Colonic mucosa (tissue), 4 donors: ENCODE measurements at regions not wholly inside any gene's neighbourhood (a gene's known extent, or its start where the extent isn't known, plus 50 kb on each side); places are given as distances from the start of the nearest gene placed in this dataset.
"Not testable (repeated sequence)": the region's sequence is repeated elsewhere in the genome, so short reads cannot be mapped to it uniquely, and the experiment has no call there.

Experiments
- DNase-seq: peaks from one replicate; pipeline ENCODE4 v3.0.0-alpha.2; 2020
- H3K27ac ChIP-seq: fragments of 200-600 bp; one replicate; pipeline ENCODE4 v1.8.0; 2021
- H3K27me3 ChIP-seq: fragments of 200-600 bp; one replicate; pipeline ENCODE4 v1.8.0; 2021
- H3K36me3 ChIP-seq: fragments of 200-600 bp; one replicate; pipeline ENCODE4 v1.8.0; 2021
- H3K4me1 ChIP-seq: fragments of 200-600 bp; one replicate; pipeline ENCODE4 v1.8.0; 2021; ENCODE audit warnings: mild to moderate bottlenecking
- H3K4me3 ChIP-seq: fragments of 200-600 bp; one replicate; pipeline ENCODE4 v1.8.0; 2021
- H3K9ac ChIP-seq, 2 donors: one replicate each; pipeline ENCODE4 v1.7.0; 2013; ENCODE audit warnings: control low read depth in 2 of 2, low read depth in 2 of 2, low read length in 2 of 2
- H3K9me3 ChIP-seq: fragments of 200-600 bp; one replicate; pipeline ENCODE4 v1.8.0; 2021
- intact Hi-C: fragments of 100-400 bp; cut with DNase I; formaldehyde crosslinking; loops from one replicate; pipeline ENCODE4 v1.14.1; 2022
- TF ChIP-seq, protein P1 (sequence below): fragments of 200-600 bp; IDR thresholded peaks from one replicate; pipeline ENCODE4 v1.8.0; 2022; ENCODE audit warnings: antibody characterized with exemption, mild to moderate bottlenecking
- donor health status: healthy.
- donor health status: DM: no; HTN: no; CAD: no.
- donor health status: DM: no; HTN: no; CAD: no.

DNA sequence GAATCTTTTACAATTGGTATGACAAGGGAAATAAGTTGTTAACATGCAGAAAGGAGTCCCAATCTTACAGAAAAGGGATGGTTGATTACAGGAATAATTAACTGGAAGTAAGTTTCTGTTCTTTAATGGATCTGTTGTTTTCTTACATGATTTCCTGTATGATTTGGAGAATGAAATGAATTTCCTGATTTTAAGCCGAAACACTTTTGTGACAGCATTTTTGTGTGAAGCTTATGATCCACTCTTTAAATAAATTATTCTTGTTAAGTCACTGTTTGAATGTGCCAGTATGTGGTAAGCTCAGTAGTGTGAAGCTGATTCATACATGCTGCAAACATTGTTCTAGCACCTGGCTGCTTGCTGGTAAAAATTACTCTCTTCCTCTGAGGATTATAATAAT is 516.2 kb downstream of the DCDC2C start:
- H3K9me3 ChIP-seq, result no peaks in the 10 kb centered on the region
- no peak overlapping the region for H3K27ac ChIP-seq
- H3K4me3 ChIP-seq, result no peak overlapping the region
- no peaks in the 10 kb centered on the region for H3K27me3 ChIP-seq
- DNase-seq, result no peak
- TF ChIP-seq, protein P1, sequence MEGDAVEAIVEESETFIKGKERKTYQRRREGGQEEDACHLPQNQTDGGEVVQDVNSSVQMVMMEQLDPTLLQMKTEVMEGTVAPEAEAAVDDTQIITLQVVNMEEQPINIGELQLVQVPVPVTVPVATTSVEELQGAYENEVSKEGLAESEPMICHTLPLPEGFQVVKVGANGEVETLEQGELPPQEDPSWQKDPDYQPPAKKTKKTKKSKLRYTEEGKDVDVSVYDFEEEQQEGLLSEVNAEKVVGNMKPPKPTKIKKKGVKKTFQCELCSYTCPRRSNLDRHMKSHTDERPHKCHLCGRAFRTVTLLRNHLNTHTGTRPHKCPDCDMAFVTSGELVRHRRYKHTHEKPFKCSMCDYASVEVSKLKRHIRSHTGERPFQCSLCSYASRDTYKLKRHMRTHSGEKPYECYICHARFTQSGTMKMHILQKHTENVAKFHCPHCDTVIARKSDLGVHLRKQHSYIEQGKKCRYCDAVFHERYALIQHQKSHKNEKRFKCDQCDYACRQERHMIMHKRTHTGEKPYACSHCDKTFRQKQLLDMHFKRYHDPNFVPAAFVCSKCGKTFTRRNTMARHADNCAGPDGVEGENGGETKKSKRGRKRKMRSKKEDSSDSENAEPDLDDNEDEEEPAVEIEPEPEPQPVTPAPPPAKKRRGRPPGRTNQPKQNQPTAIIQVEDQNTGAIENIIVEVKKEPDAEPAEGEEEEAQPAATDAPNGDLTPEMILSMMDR, result no peak
- intact Hi-C loops, result no loop called here
- no peaks in the 10 kb centered on the region for H3K36me3 ChIP-seq
- no peaks in the 10 kb centered on the region for H3K4me1 ChIP-seq
- H3K9ac ChIP-seq, result no peak overlapping the region

DNA sequence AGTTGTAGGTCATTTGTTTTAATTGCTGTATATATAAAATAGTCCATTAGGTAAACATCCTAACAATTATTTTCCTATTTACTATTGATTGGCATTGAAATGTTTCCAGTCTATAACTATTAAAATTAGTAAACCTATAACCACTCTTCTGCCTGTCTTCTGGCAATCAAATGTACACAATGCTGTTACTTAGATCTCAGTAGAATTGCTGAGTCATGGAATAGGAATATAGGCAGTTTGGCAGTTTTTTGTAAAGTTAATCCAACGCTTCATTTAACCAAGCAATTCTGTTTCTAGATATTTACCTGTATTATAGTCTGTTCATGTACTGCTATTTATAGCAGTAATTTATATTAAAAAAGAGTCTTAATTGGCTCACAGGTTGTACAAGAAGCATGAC is 518.1 kb downstream of the DCDC2C start:
- no peaks in the 10 kb centered on the region for H3K27me3 ChIP-seq
- intact Hi-C loops, result no loop called here
- no peaks in the 10 kb centered on the region for H3K36me3 ChIP-seq
- no peaks in the 10 kb centered on the region for H3K9me3 ChIP-seq
- H3K4me1 ChIP-seq, result no peaks in the 10 kb centered on the region
- no peak overlapping the region for H3K27ac ChIP-seq
- no peak for DNase-seq
- no peak overlapping the region for H3K4me3 ChIP-seq
- H3K9ac ChIP-seq, result no peak overlapping the region
- TF ChIP-seq, protein P1, result no peak

DNA sequence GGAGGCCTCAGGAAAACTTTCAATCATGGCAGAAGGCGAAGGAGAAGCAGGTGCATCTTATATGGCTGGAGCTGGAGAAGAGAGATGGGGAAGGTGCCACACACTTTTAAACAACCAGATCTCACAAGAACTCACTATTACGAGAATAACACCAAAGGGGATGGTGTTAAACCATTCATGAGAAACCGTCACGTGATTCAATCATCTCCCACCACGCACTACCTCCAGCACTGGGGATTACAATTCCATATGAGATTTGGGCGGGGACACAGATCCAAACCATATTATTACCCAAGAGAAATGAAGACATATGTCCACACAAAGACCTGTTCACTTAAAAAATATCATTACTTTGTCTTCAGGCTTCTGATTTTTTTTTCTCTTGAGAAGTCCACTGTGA is 518.5 kb downstream of the DCDC2C start:
- Histone ChIP-seq H3K9me3 (no peaks in the 10 kb centered on the region), H3K27me3 (no peaks in the 10 kb centered on the region), H3K36me3 (no peaks in the 10 kb centered on the region), H3K9ac (no peak overlapping the region), H3K4me1 (no peaks in the 10 kb centered on the region), H3K27ac (no peak overlapping the region), H3K4me3 (no peak overlapping the region)
- DNase-seq, result no peak
- TF ChIP-seq, protein P1, result no peak
- intact Hi-C loops, result no loop called here

DNA sequence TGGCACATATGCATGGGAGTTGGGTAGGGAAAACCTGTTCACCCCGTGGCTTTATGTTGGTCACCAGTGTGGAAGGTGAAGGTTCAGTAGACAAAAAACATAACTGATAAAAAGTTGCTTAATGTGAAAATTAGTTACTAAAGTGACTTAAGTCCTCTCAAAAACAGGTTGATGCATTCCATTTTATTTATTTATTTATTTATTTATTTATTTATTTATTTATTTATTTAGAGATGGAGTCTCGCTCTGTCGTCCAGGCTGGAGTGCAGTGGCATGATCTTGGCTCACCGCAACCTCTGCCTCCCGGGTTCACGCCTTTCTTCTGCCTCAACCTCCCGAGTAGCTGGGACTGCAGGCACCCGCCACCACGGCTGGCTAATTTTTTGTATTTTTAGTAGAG is 541.0 kb downstream of the DCDC2C start:
- H3K9ac ChIP-seq, H3K36me3 ChIP-seq, H3K4me3 ChIP-seq, intact Hi-C loops, H3K9me3 ChIP-seq, DNase-seq, H3K27me3 ChIP-seq, H3K4me1 ChIP-seq, H3K27ac ChIP-seq: not testable (repeated sequence)

DNA sequence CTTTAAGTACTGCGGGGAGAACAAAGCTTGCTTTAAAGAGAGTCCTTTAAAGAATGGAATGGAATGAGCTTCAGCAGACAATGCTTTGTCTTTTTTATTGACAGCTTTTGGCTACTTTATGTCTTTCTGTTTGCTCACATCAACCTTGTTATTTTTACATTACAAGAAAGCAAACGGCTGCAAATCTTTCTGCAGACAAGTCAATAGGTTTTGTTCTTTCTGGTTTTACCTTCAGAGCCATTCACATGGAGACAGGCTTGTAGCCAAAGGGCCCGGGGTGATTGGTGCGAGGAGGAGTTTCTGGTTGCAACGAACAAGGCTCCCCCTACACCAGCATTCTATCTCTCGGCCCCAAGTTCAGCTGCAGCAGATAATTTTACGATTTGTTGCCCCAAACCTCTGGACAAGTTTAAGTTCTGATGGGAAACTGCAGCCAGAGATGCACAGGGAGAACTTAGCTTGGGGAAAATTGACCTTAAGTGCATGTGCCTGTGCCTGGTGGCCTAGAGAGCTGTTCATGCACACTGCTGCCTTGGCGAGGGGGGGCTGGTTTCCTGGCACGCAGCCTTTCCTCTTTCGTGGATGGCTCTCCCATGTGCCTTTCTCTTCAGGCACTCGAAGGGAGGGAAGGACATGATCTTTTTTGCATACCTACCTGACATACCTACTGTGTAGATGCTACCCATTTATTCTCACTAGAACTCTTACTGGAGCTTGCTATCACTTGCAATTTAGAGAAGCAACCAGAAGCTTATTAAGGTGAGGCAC is 543.2 kb downstream of the DCDC2C start:
- Histone ChIP-seq H3K27me3 (no peaks in the 10 kb centered on the region), H3K4me3 (no peak overlapping the region), H3K9ac (no peak overlapping the region), H3K4me1 (no peaks in the 10 kb centered on the region), H3K9me3 (no peaks in the 10 kb centered on the region), H3K36me3 (no peaks in the 10 kb centered on the region), H3K27ac (no peak overlapping the region)
- TF ChIP-seq, protein P1, result no peak
- intact Hi-C loops, result no loop called here
- no peak for DNase-seq

DNA sequence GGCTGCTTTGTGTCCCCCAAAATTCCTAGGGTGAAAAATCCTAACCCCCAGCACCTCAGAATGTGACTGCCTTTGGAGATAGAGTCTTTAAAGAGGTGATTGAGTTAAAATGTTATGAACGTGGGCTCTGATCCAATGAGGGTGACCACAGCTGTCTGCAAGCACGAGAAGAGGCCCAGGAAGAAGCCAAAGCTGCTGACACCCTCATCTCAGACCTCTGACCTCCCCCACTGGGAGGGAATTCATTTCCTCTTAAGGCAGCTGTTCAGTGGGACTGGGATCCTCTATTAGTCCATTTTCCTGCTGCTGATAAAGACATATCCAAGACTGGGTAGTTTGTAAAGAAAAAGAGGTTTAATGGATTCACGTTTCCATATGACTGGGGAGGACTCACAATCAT is 544.4 kb downstream of the DCDC2C start:
- H3K36me3 ChIP-seq, result no peaks in the 10 kb centered on the region
- H3K9ac ChIP-seq, result no peak overlapping the region
- TF ChIP-seq, protein P1, result no peak
- H3K4me3 ChIP-seq, result no peak overlapping the region
- no peak overlapping the region for H3K27ac ChIP-seq
- intact Hi-C loops, result no loop called here
- no peak for DNase-seq
- no peaks in the 10 kb centered on the region for H3K27me3 ChIP-seq
- H3K9me3 ChIP-seq, result no peaks in the 10 kb centered on the region
- no peaks in the 10 kb centered on the region for H3K4me1 ChIP-seq
